Smooth muscle cell (in vitro differentiated cells): ENCODE measurements at regions not wholly inside any gene's neighbourhood (a gene's known extent, or its start where the extent isn't known, plus 50 kb on each side); places are given as distances from the start of the nearest gene placed in this dataset.

Experiments
- DNase-seq: peaks from one replicate; lab custom pipeline; 2025; ENCODE audit not compliant: unreplicated experiment; lab: John Stamatoyannopoulos, UW
- H2AFZ ChIP-seq: fragments of 200-600 bp; sonication (generic); 2 replicates; pipeline ENCODE4 v1.6.0; 2016; ENCODE audit warnings: antibody characterized with exemption, low read depth, mild to moderate bottlenecking
- H3F3A ChIP-seq: fragments of 200-600 bp; sonication (generic); 2 replicates; pipeline ENCODE4 v1.6.0; 2017; ENCODE audit warnings: antibody characterized with exemption, low read depth
- H3K27ac ChIP-seq: fragments of 200-600 bp; sonication (generic); 2 replicates; pipeline ENCODE4 v1.5.1; 2016; ENCODE audit warnings: low read depth, mild to moderate bottlenecking
- H3K27me3 ChIP-seq: fragments of 200-600 bp; sonication (generic); 2 replicates; pipeline ENCODE4 v1.6.1; 2016; ENCODE audit warnings: low read depth, mild to moderate bottlenecking
- H3K36me3 ChIP-seq: fragments of 200-600 bp; sonication (generic); 2 replicates; pipeline ENCODE4 v1.5.1; 2016; ENCODE audit warnings: low read depth
- H3K4me1 ChIP-seq: fragments of 200-600 bp; sonication (generic); 2 replicates; pipeline ENCODE4 v1.5.1; 2016; ENCODE audit warnings: low read depth
- H3K4me2 ChIP-seq: fragments of 200-600 bp; sonication (generic); 2 replicates; pipeline ENCODE4 v1.6.0; 2016; ENCODE audit warnings: mild to moderate bottlenecking
- H3K4me3 ChIP-seq: fragments of 200-600 bp; sonication (generic); 2 replicates; pipeline ENCODE4 v1.5.1; 2016; ENCODE audit warnings: mild to moderate bottlenecking
- H3K79me2 ChIP-seq: fragments of 200-600 bp; sonication (generic); 2 replicates; pipeline ENCODE4 v1.6.0; 2016; ENCODE audit warnings: low read depth, mild to moderate bottlenecking
- H3K9ac ChIP-seq: fragments of 200-600 bp; sonication (generic); 2 replicates; pipeline ENCODE4 v1.6.0; 2016; ENCODE audit warnings: low read depth
- H3K9me3 ChIP-seq: fragments of 200-600 bp; sonication (generic); replicated peaks from 2 replicates; pipeline ENCODE4 v1.5.1; 2016; ENCODE audit warnings: low read depth
- H4K20me1 ChIP-seq: fragments of 200-600 bp; sonication (generic); 2 replicates; pipeline ENCODE4 v1.6.0; 2016; ENCODE audit warnings: low read depth
- CTCF ChIP-seq: fragments of 200-600 bp; sonication (generic); IDR thresholded peaks from 2 replicates; pipeline ENCODE4 v1.5.1; 2017; ENCODE audit warnings: borderline replicate concordance, mild to moderate bottlenecking, antibody characterized with exemption; ENCODE audit not compliant: insufficient read depth, poor library complexity, severe bottlenecking
- WGBS: methylation state at CpG from one replicate; pipeline ENCODE4 v1.1.7; 2016; ENCODE audit warnings: low lambda C conversion rate; 5-methylcytosine and 5-hydroxymethylcytosine counted together

GRCh38 chr5:3893975-3894374 is 298.3 kb downstream of the IRX1 start:
- Histone ChIP-seq H2AFZ (no peak overlapping the region), H3K79me2 (no peaks in the 10 kb centered on the region), H3K4me3 (no peak overlapping the region), H3F3A (no peaks in the 10 kb centered on the region), H4K20me1 (no peaks in the 10 kb centered on the region), H3K36me3 (no peaks in the 10 kb centered on the region), H3K27me3 (no peaks in the 10 kb centered on the region), H3K4me1 (no peaks in the 10 kb centered on the region), H3K9ac (no peak overlapping the region), H3K4me2 (no peak overlapping the region), H3K9me3 (no peaks in the 10 kb centered on the region), H3K27ac (no peak overlapping the region)
- 68% methylated on average over 1 of the region's 1 CpG for WGBS
- DNase-seq, result no peak
- TF ChIP-seq CTCF, result no peak

- Histone ChIP-seq H3K36me3 (no peaks in the 10 kb centered on the region), H2AFZ (no peak overlapping the region), H3K4me2 (no peak overlapping the region), H3K4me1 (no peaks in the 10 kb centered on the region), H3K79me2 (no peaks in the 10 kb centered on the region), H3K9ac (no peak overlapping the region), H4K20me1 (no peaks in the 10 kb centered on the region), H3K27me3 (no peaks in the 10 kb centered on the region), H3K27ac (no peak overlapping the region), H3K4me3 (no peak overlapping the region), H3K9me3 (no peaks in the 10 kb centered on the region), H3F3A (no peaks in the 10 kb centered on the region)
- DNase-seq, result no peak
- no peak for TF ChIP-seq CTCF
- WGBS, result 74% methylated on average over 5 of the region's 5 CpGs
These were observed 300.5 kb downstream of the IRX1 start for GRCh38 chr5:3896098-3896497.

DNA sequence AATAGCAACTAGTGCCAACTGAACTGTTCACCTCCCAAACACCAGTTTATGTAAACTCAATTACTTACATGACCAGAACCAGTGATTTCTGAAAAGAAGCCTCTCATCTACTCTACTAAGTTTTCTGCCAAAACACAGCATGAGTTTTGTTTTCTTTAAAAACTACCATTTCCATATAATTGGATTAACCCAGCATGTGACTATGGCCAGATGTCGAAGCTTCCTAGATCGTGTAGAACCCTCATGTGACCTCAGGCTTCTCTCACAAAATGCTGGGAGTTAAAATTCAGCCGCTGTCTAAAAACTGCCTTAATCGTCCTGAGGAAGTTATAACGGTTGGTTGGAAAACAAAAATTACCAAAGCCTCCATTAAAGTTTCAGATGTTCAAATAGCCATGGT is 303.5 kb downstream of the IRX1 start:
- H3K4me2 ChIP-seq, result no peak overlapping the region
- no peaks in the 10 kb centered on the region for H4K20me1 ChIP-seq
- no peaks in the 10 kb centered on the region for H3K9me3 ChIP-seq
- H3K79me2 ChIP-seq, result no peaks in the 10 kb centered on the region
- H3K9ac ChIP-seq, result no peak overlapping the region
- H3K4me3 ChIP-seq, result no peak overlapping the region
- no peaks in the 10 kb centered on the region for H3K36me3 ChIP-seq
- H3K27ac ChIP-seq, result no peak overlapping the region
- no peaks in the 10 kb centered on the region for H3K4me1 ChIP-seq
- H2AFZ ChIP-seq, result no peak overlapping the region
- 75% methylated on average over 5 of the region's 5 CpGs for WGBS
- TF ChIP-seq CTCF, result no peak
- no peaks in the 10 kb centered on the region for H3F3A ChIP-seq
- H3K27me3 ChIP-seq, result no peaks in the 10 kb centered on the region
- no peak for DNase-seq

DNA sequence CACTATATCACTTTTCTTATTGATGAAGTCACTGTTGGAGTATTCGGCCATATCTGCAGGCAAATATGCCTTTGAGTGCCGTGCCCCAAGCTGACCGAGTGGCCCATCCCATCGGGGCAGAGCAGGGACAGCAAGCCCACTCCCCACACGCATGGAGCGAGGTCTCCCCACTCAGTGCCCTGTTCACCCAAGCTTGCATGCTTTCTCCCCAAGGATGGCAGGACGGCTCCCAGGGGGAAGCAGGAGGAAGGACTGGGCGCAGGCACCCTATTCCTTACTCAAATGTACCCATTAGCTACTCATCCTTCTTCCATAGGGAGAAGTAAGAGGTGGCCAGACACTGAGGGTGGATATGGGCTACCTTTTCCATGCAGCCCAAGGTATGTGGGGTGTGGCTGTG is 309.0 kb downstream of the IRX1 start:
- Histone ChIP-seq H3K36me3 (no peaks in the 10 kb centered on the region), H3K9me3 (no peaks in the 10 kb centered on the region)
- DNase-seq, result no peak

More for the DNA sequence above, 309.0 kb downstream of the IRX1 start:
- Histone ChIP-seq H3F3A (no peaks in the 10 kb centered on the region), H3K4me2 (no peak overlapping the region), H2AFZ (no peak overlapping the region), H3K27ac (no peak overlapping the region), H3K27me3 (no peaks in the 10 kb centered on the region), H3K4me1 (no peaks in the 10 kb centered on the region), H3K79me2 (no peaks in the 10 kb centered on the region), H3K9ac (no peak overlapping the region), H3K4me3 (no peak overlapping the region), H4K20me1 (no peaks in the 10 kb centered on the region)
- WGBS, result 83% methylated on average over 8 of the region's 8 CpGs
- no peak for TF ChIP-seq CTCF
